Urinary bladder (tissue), 3 donors: ENCODE measurements at regions not wholly inside any gene's neighbourhood (a gene's known extent, or its start where the extent isn't known, plus 50 kb on each side); places are given as distances from the start of the nearest gene placed in this dataset.

Experiments used
- DNase-seq: peaks from one replicate; pipeline ENCODE4 v3.0.0-alpha.2; 2015; ENCODE audit errors: extremely low spot score
- H3K27ac ChIP-seq: one replicate; pipeline ENCODE4 v1.5.1; 2013; ENCODE audit warnings: low read depth, mild to moderate bottlenecking, moderate library complexity
- H3K36me3 ChIP-seq: one replicate; pipeline ENCODE4 v1.6.1; 2013; ENCODE audit warnings: mild to moderate bottlenecking, moderate library complexity; ENCODE audit not compliant: insufficient read depth
- H3K4me1 ChIP-seq: one replicate; pipeline ENCODE4 v1.6.1; 2013; ENCODE audit warnings: mild to moderate bottlenecking, moderate library complexity; ENCODE audit not compliant: insufficient read depth
- H3K4me3 ChIP-seq: one replicate; pipeline ENCODE4 v1.5.1; 2013; ENCODE audit warnings: low read depth, low read length
- WGBS: extraction: QIAGEN DNeasy Blood & Tissue Kit; methylation state at CpG from one replicate; pipeline ENCODE4 v1.1.7; 2013; 5-methylcytosine and 5-hydroxymethylcytosine counted together
- donor health status: healthy with polysubstance abuse.
- donor health status: healthy.

- no peak overlapping the region for H3K27ac ChIP-seq
- no peaks in the 10 kb centered on the region for H3K36me3 ChIP-seq
- no peak overlapping the region for H3K4me3 ChIP-seq
- DNase-seq, result no peak
- WGBS, result 67% methylated on average over 3 of the region's 3 CpGs
- no peaks in the 10 kb centered on the region for H3K4me1 ChIP-seq
These were observed 112.8 kb upstream of the GPR149 start for GRCh38 chr3:154542837-154543236.

- Histone ChIP-seq H3K36me3 (no peaks in the 10 kb centered on the region), H3K4me3 (no peak overlapping the region), H3K4me1 (no peaks in the 10 kb centered on the region), H3K27ac (no peak overlapping the region)
- WGBS, result 87% methylated on average over 2 of the region's 2 CpGs
- DNase-seq, result no peak
These were observed 111.1 kb upstream of the GPR149 start for GRCh38 chr3:154540950-154541604.

GRCh38 chr3:154538566-154539360, 108.8 kb upstream of the GPR149 start:
- WGBS, result 66% methylated on average over 5 of the region's 5 CpGs
- Histone ChIP-seq H3K4me3 (no peak overlapping the region), H3K36me3 (no peaks in the 10 kb centered on the region), H3K27ac (no peak overlapping the region), H3K4me1 (no peaks in the 10 kb centered on the region)
- DNase-seq, result no peak

GRCh38 chr3:154536751-154537150, 106.8 kb upstream of the GPR149 start:
- 78% methylated on average over 1 of the region's 1 CpG for WGBS
- H3K4me1 ChIP-seq, result no peaks in the 10 kb centered on the region
- DNase-seq, result no peak
- no peak overlapping the region for H3K4me3 ChIP-seq
- no peak overlapping the region for H3K27ac ChIP-seq
- no peaks in the 10 kb centered on the region for H3K36me3 ChIP-seq

- Histone ChIP-seq H3K4me3 (no peak overlapping the region), H3K27ac (no peak overlapping the region), H3K36me3 (no peaks in the 10 kb centered on the region), H3K4me1 (no peaks in the 10 kb centered on the region)
- DNase-seq, result no peak
These were observed 92.1 kb upstream of the GPR149 start for GRCh38 chr3:154522036-154522602.

- WGBS, result 45% methylated on average over 2 of the region's 2 CpGs
- H3K27ac ChIP-seq, result no peak overlapping the region
- H3K4me1 ChIP-seq, result no peaks in the 10 kb centered on the region
- H3K4me3 ChIP-seq, result no peak overlapping the region
- no peak for DNase-seq
- H3K36me3 ChIP-seq, result no peaks in the 10 kb centered on the region
These were observed 87.4 kb upstream of the GPR149 start for GRCh38 chr3:154517404-154517803.

GRCh38 chr3:154515921-154516320, 85.9 kb upstream of the GPR149 start:
- Histone ChIP-seq H3K4me3 (no peak overlapping the region), H3K27ac (no peak overlapping the region), H3K36me3 (no peaks in the 10 kb centered on the region), H3K4me1 (no peaks in the 10 kb centered on the region)
- DNase-seq, result no peak
- 86% methylated on average over 1 of the region's 1 CpG for WGBS

- DNase-seq, result no peak
- Histone ChIP-seq H3K4me3 (no peak overlapping the region), H3K27ac (no peak overlapping the region), H3K36me3 (no peaks in the 10 kb centered on the region), H3K4me1 (no peaks in the 10 kb centered on the region)
- 79% methylated on average over 2 of the region's 2 CpGs for WGBS
These were observed 80.8 kb upstream of the GPR149 start for GRCh38 chr3:154510780-154511179.

- Histone ChIP-seq H3K36me3 (no peaks in the 10 kb centered on the region), H3K4me3 (no peak overlapping the region), H3K27ac (no peak overlapping the region), H3K4me1 (no peaks in the 10 kb centered on the region)
- DNase-seq, result no peak
- 81% methylated on average over 2 of the region's 2 CpGs for WGBS
These were observed 77.7 kb upstream of the GPR149 start for GRCh38 chr3:154507727-154508126.

GRCh38 chr3:154496978-154497377, 67.0 kb upstream of the GPR149 start:
- no peaks in the 10 kb centered on the region for H3K4me1 ChIP-seq
- 78% methylated on average over 2 of the region's 2 CpGs for WGBS

GRCh38 chr3:154496540-154496939, 66.5 kb upstream of the GPR149 start:
- H3K4me1 ChIP-seq, result no peaks in the 10 kb centered on the region
- WGBS, result 76% methylated on average over 2 of the region's 2 CpGs

More at GRCh38 chr3:154496978-154497377, 67.0 kb upstream of the GPR149 start:
- H3K4me3 ChIP-seq, result no peak overlapping the region
- H3K27ac ChIP-seq, result no peak overlapping the region
- no peak for DNase-seq
- H3K36me3 ChIP-seq, result no peaks in the 10 kb centered on the region

GRCh38 chr3:154486949-154487348, 57.0 kb upstream of the GPR149 start:
- no peaks in the 10 kb centered on the region for H3K4me1 ChIP-seq
- WGBS, result 58% methylated on average over 9 of the region's 9 CpGs
- no peak overlapping the region for H3K27ac ChIP-seq
- H3K4me3 ChIP-seq, result no peak overlapping the region
- no peak for DNase-seq
- no peaks in the 10 kb centered on the region for H3K36me3 ChIP-seq

More at GRCh38 chr3:154496540-154496939, 66.5 kb upstream of the GPR149 start:
- Histone ChIP-seq H3K36me3 (no peaks in the 10 kb centered on the region), H3K27ac (no peak overlapping the region), H3K4me3 (no peak overlapping the region)
- DNase-seq, result no peak

GRCh38 chr3:154482507-154482906, 52.5 kb upstream of the GPR149 start:
- no peaks in the 10 kb centered on the region for H3K36me3 ChIP-seq
- no peaks in the 10 kb centered on the region for H3K4me1 ChIP-seq
- no peak overlapping the region for H3K4me3 ChIP-seq
- WGBS, result 70% methylated on average over 3 of the region's 3 CpGs
- no peak for DNase-seq
- no peak overlapping the region for H3K27ac ChIP-seq

- WGBS, result 91% methylated on average over 4 of the region's 4 CpGs
- Histone ChIP-seq H3K27ac (no peak overlapping the region), H3K4me3 (no peak overlapping the region), H3K4me1 (no peaks in the 10 kb centered on the region), H3K36me3 (no peaks in the 10 kb centered on the region)
- no peak for DNase-seq
These were observed 50.0 kb upstream of the GPR149 start for GRCh38 chr3:154480033-154480432.
